Activated CD4-positive, CD25-positive, alpha-beta regulatory T cell treated with anti-CD3 and anti-CD28 coated beads, Interleukin-2, amount 50 U/mL, for 16 hours (primary cell): ENCODE measurements at regions not wholly inside any gene's neighbourhood (a gene's known extent, or its start where the extent isn't known, plus 50 kb on each side); places are given as distances from the start of the nearest gene placed in this dataset.

Experiments used
- DNase-seq: peaks from one replicate; pipeline ENCODE4 v3.0.0-alpha.2; 2020; ENCODE audit warnings: low read depth, low spot score

GRCh38 chr6:170034294-170034693, 256.6 kb downstream of the DLL1 start:
- DNase-seq, result no peak

- DNase-seq, result no peak
Measured at GRCh38 chr6:170033666-170034065, 257.2 kb downstream of the DLL1 start.

DNA sequence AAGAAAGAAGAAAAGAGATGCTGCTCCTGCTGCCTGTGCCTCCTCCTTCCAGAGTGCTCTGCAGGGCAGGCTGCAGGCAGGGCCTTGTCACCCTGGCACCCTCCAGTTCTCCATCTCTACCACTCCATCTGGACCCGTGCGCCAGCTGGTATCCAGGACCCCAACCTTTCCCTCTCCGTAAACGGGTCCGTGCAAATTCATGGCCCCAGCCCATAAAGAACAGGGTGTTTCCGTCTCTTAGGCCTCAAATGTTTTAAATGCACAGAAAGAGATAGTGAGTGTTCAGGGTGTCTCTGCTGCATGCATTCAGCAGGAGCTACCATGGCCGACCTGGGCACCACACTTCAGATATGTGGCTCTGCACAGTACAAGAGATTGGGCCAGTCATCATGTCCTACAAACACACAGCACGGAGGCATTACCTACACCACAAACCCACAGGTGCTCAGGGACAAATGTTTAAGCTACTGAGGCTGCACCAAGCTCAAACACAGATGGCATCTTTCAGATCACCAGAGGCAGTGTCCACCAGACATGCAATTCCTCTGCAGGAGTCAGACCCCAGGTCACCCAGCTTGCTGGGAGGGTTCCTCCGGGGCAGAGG, 258.1 kb downstream of the DLL1 start:
- no peak for DNase-seq

GRCh38 chr6:170032197-170032596, 258.7 kb downstream of the DLL1 start:
- DNase-seq, result no peak

DNA sequence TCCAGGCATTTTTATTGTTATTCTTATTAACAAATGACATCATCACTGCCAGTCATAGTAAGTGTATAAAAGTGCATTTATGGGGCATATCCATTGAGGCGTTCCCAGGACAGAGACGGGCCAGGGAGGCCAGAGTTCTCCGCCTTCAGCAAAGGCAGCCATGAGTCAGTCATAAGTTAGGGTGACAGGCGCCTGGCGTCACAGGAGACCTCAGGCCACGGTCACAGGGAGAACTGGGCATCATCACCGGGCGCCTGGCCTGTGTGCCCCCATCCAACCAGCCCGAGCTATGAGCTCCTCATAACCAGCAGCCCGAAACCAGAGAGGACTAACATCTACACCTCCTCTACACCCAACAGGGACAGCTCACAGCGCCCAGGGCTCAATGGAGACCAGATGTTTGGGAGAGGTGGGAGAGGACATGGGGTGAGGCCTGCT, 259.2 kb downstream of the DLL1 start:
- no peak for DNase-seq

DNA sequence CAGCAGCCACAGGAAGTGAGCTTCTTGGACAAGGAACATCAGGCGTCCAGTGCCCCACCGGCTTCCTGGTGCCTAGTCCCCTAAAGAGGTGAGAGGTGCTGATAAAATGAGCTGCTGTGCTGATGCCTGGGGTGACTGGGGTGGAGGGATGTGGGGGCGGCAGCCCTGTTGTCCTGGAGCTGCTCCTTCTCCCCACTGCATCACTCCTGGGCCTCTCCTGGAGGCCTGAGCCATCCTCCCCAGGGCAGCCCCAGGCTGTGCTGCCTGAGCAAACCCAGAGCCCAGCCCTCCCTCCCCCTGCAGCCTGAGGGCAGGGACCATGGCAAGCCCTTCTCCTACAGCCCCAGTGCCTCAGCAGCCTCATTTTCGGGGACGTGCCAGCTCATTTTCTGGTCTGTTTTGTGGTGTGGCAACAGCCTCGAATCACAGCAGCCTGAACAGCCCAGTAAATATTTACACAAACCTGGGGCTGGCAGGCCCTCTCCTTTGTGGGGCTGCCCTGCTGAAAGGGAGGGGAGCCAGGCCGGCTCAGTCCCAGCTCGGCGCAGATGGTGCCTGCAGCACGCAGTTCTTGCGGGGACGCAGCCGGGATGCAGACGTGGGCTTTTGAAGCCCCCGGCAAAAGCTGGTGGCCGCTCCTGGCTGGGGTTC, 259.9 kb downstream of the DLL1 start:
- DNase-seq, result no peak

GRCh38 chr6:170030284-170030815, 260.5 kb downstream of the DLL1 start:
- no peak for DNase-seq

DNA sequence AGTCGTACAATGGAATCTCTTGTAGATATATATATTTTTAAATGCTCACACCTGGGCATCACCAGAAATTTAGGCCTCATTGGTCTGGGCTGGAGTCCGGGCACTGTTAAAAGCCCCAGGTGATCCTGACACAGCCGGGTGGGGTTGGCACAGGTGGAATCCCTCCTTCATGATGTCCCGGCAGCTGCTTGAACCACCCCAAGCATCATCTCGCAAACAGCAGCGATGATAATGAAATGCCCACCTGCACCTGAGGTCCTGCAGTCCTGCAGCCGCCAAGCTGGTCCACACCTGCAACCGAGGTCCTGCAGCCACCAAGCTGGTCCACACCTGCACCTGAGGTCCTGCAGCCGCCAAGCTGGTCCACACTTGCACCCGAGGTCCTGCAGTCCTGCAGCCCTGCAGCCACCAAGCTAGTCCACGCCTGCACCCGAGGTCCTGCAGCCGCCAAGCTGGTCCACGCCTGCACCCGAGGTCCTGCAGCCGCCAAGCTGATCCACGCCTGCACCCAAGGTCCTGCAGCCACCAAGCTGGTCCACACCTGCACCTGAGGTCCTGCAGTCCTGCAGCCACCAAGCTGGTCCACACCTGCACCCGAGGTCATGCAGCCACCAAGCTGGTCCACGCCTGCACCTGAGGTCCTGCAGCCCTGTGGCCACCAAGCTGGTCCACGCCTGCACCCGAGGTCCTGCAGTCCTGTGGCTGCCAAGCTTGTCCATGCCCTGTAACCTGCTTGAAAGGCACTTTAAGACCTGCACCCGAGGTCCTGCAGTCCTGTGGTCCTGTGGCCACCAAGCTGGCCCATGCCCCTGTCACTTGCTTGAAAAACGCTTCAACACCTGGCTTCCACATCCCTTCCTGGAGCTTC, 261.2 kb downstream of the DLL1 start:
- DNase-seq, result no peak

DNA sequence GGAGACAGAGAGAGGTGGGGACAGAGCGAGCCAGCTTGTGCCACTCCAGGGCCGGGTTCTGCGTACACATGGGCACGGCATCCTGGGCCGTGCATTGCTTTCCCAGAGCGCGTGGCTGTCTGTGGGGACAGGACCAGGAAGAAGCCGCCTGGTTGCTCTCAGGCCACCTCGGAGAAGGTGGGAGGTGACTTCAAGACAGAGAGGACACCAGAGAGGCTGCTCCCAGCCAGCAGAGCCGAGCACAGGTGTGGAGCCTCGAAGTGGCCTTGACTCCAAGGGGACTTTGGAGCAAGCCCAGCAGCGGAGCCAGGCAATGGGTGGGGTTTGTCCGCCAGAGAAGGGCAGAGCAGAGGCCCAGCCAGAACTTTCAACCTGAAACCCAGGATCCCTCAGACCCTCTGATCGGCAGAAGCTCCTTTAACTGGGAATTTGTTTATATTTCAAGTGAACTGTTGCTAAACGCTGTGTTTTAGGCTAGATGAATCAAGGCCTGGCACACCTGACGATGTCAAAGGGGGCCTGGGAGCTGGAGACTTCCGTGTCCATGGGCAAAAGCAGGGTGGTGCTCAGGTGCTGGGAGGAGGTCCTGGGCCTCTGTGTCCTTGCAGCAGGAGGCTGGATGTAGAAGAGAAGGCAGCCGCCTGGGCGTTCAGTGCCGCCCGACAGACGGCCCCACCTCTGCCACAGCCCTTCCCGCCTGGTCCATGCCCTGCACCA, 262.1 kb downstream of the DLL1 start:
- no peak for DNase-seq

- DNase-seq, result no peak
Measured at GRCh38 chr6:170027647-170028043, 263.2 kb downstream of the DLL1 start.

DNA sequence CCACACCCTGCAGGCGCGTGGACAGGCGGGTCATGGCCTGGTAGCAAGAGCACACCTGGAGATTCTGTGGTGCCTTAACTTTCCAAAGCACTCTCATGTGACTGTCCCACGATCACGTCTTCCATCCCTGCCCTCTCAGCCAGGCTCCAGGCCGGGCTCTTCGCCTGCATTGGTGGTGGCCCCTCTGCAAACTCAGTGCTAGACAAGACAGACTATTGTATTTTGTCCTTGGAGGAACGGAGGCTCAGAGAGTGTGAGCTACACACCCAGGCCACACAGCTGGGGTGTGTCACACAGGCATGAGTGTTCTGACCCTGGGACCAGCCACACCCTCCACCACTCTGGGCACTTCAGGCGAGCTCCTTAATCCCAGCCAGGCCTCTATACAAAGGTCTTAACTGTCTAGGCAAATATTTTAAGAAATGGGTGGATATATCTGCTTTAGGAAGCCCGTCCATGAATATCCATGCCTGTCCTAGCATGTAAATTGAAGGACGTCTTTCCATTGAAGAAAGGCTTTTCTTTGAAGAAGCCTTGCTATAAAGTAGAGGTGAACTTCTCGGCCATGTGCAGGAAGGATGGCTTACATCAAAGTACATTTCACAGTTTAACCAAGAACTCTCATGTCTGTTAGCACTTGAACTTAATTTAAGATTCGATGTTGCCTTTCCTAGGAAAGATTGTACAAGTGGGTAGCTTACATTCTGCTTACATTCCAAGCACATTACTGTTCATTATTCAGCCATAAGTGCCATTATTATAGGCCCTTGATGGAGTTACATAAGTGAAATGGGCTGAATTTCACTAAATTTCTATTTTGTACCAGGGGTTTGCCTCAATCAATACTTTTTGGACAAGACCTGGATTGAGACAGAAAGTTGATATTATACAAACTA, 263.9 kb downstream of the DLL1 start:
- no peak for DNase-seq

GRCh38 chr6:170025935-170026750, 264.7 kb downstream of the DLL1 start:
- DNase-seq, result no peak

- no peak for DNase-seq
Measured at GRCh38 chr6:170025341-170025911, 265.5 kb downstream of the DLL1 start.

GRCh38 chr6:170024940-170025339, 265.9 kb downstream of the DLL1 start:
- no peak for DNase-seq

GRCh38 chr6:170023620-170024521, 267.0 kb downstream of the DLL1 start:
- DNase-seq, result no peak

- no peak for DNase-seq
Measured at GRCh38 chr6:170022827-170023619, 267.9 kb downstream of the DLL1 start.

DNA sequence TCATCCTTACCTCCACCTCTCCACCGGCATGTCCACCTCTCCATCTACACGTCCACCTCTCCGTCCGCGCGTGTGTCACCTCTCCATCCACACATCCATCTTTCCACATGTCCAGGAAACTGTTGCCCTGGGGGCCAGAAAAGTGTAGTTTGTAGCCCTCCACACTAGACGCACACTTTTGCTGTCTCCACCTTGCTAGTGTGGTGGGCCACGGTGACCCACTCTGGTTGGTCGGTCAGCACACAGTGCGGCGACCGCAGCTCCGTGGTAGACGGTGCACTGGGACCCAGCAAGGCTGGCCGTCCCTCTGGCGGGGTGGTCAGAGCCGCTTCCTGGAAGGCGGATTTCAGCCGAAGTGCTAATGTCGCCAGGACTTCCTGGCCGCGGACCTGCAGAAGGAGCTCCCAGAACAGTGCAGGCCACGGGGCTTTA, 268.6 kb downstream of the DLL1 start:
- DNase-seq, result no peak

- DNase-seq, result no peak
Measured at GRCh38 chr6:170021579-170021978, 269.3 kb downstream of the DLL1 start.
